ENCODE measurements at regions not wholly inside any gene's neighbourhood (a gene's known extent, or its start where the extent isn't known, plus 50 kb on each side); places are given as distances from the start of the nearest gene placed in this dataset.

DNA sequence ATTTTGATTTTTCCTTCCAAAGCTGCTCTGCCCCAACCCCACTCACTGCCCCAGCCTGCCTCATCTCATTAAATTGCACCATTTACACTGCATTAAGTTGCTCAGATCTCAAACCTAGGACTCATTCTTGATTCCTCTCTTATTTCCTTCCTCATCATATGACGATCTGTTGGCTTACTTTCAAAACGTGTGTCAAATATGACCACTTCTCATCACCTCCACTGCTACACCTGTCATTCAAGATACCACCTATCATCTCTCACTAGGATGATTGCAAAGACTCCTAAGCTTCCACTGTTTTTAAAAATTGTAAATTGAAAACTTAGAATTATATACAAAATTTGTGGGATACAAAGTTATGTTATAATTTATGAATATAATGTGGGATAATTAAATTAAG, 147.1 kb downstream of the DCK start:
- TF ChIP-seq, protein P1, sequence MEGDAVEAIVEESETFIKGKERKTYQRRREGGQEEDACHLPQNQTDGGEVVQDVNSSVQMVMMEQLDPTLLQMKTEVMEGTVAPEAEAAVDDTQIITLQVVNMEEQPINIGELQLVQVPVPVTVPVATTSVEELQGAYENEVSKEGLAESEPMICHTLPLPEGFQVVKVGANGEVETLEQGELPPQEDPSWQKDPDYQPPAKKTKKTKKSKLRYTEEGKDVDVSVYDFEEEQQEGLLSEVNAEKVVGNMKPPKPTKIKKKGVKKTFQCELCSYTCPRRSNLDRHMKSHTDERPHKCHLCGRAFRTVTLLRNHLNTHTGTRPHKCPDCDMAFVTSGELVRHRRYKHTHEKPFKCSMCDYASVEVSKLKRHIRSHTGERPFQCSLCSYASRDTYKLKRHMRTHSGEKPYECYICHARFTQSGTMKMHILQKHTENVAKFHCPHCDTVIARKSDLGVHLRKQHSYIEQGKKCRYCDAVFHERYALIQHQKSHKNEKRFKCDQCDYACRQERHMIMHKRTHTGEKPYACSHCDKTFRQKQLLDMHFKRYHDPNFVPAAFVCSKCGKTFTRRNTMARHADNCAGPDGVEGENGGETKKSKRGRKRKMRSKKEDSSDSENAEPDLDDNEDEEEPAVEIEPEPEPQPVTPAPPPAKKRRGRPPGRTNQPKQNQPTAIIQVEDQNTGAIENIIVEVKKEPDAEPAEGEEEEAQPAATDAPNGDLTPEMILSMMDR (IDR thresholded peaks at IDR 0.05; ENCODE audit: low read depth, low read length): no peak
- TF ChIP-seq EZH2phosphoT487 (IDR thresholded peaks at IDR 0.05; ENCODE audit: low read depth): no peak

All from OCI-LY3 (cell line).